K562 (cell line): ENCODE measurements at regions not wholly inside any gene's neighbourhood (a gene's known extent, or its start where the extent isn't known, plus 50 kb on each side); places are given as distances from the start of the nearest gene placed in this dataset.

Experiments
- ATAC-seq: fragments of 200-7000 bp; cut with Tn5 transposase; 3 replicates; pipeline ENCODE4 v1.9.1; 2020; ENCODE audit warnings: moderate library complexity
- BruUV-seq: library from RNA; stranded (reverse); fragments of 400-500 nt; replicated peaks from 2 replicates; lab custom pipeline; 2021; lab: Mats Ljungman, UMichigan
- CTCF ChIA-PET: fragments of 300-600 bp; formaldehyde crosslinking; extraction: SDS; loops from one replicate; lab custom pipeline; 2021; ENCODE audit warnings: low intra/inter-chr PET ratio; lab: Yijun Ruan, JAX
- POLR2A ChIA-PET: fragments of 300-600, 350-650 bp; sonication (Branson Sonifier 250); formaldehyde crosslinking; extraction: SDS; loops from one replicate; lab custom pipeline; 2021; ENCODE audit warnings: antibody characterized with exemption, inconsistent platforms; lab: Yijun Ruan, JAX
- DNase-seq, 4 experiments: peaks; one replicate each; pipeline versions ENCODE4 v3.0.0 to v3.0.0-alpha.2; 2011 to 2018; ENCODE audit warnings: low spot score in 3 of 4, mixed read lengths in 3 of 4; ENCODE audit errors: extremely low read depth in 1 of 4
- FAIRE-seq: peaks from 2 replicates; lab custom pipeline; 2011; peaks lifted over from hg19 to GRCh38; lab: Jason Lieb, UNC
- H2AFZ ChIP-seq: 2 replicates; pipeline ENCODE4 v1.6.0; 2011; ENCODE audit warnings: low read depth, low read length, control low read depth, inconsistent platforms
- H3K27ac ChIP-seq: fragments of 200-600 bp; 3 replicates; pipeline ENCODE4 v1.8.0; 2011; ENCODE audit warnings: low read depth, mild to moderate bottlenecking, control low read depth, inconsistent platforms, low read length, moderate library complexity, mixed read lengths; ENCODE audit errors: extremely low read depth
- H3K27me3 ChIP-seq, 2 experiments: fragments of 300-600 bp in 1 of 2; 2 replicates in 1 of 2; 3 replicates in 1 of 2; pipeline versions ENCODE4 v1.6.0 to v1.8.0; 2011; ENCODE audit warnings: inconsistent platforms in 2 of 2, low read length in 2 of 2, mild to moderate bottlenecking in 1 of 2, mixed read lengths in 1 of 2, moderate library complexity in 1 of 2; ENCODE audit not compliant: control insufficient read depth in 2 of 2, insufficient read depth in 2 of 2
- H3K36me3 ChIP-seq: fragments of 300-600 bp; 3 replicates; pipeline ENCODE4 v1.8.0; 2011; ENCODE audit warnings: mild to moderate bottlenecking, low read length, inconsistent platforms; ENCODE audit not compliant: control insufficient read depth, insufficient read depth
- H3K4me1 ChIP-seq, 2 experiments: fragments of 200-600 bp in 1 of 2; replicated peaks in 1 of 2; 2 replicates in 1 of 2; 3 replicates in 1 of 2; pipeline versions ENCODE4 v1.5.1 to v1.8.0; 2011; ENCODE audit warnings: inconsistent platforms in 2 of 2, low read length in 2 of 2, mild to moderate bottlenecking in 1 of 2, mixed read lengths in 1 of 2, moderate library complexity in 1 of 2; ENCODE audit not compliant: control insufficient read depth in 2 of 2, insufficient read depth in 2 of 2
- H3K4me2 ChIP-seq: 2 replicates; pipeline ENCODE4 v1.6.1; 2011; ENCODE audit warnings: low read length, control low read depth, inconsistent platforms, mixed read lengths; ENCODE audit not compliant: insufficient read depth
- H3K4me3 ChIP-seq: fragments of 200-600 bp; sonication (generic), shearing (Covaris generic); 2 replicates; pipeline ENCODE4 v1.5.1; 2016; ENCODE audit warnings: control low read depth, inconsistent platforms
- H3K79me2 ChIP-seq: fragments of 200-600 bp; 3 replicates; pipeline ENCODE4 v1.8.0; 2011; ENCODE audit warnings: low read length, inconsistent platforms; ENCODE audit not compliant: control insufficient read depth, insufficient read depth
- H3K9ac ChIP-seq, 2 experiments: 2 replicates each; pipeline versions ENCODE4 v1.6.0 to v1.6.1; 2011; ENCODE audit warnings: low read depth in 2 of 2, low read length in 2 of 2, control low read depth in 1 of 2, inconsistent platforms in 1 of 2, mild to moderate bottlenecking in 1 of 2, mixed read lengths in 1 of 2; ENCODE audit not compliant: insufficient read depth in 1 of 2
- H3K9me1 ChIP-seq: one replicate; pipeline ENCODE4 v1.6.0; 2011; ENCODE audit warnings: inconsistent platforms, mild to moderate bottlenecking, low read length, moderate library complexity; ENCODE audit not compliant: control insufficient read depth, insufficient read depth
- H3K9me3 ChIP-seq: replicated peaks from 2 replicates; pipeline ENCODE4 v1.5.1; 2011; ENCODE audit warnings: low read depth, low read length, inconsistent platforms; ENCODE audit not compliant: control insufficient read depth, insufficient read depth
- H4K20me1 ChIP-seq: replicated peaks from 2 replicates; pipeline ENCODE4 v1.6.1; 2011; ENCODE audit warnings: low read length, inconsistent platforms, mixed read lengths; ENCODE audit not compliant: control insufficient read depth, insufficient read depth
- CEBPG ChIP-seq, 3 experiments: fragments of 200-800 bp in 1 of 3; sonication (Bioruptor generic) in 1 of 3; sonication (generic) in 1 of 3; formaldehyde crosslinking in 1 of 3; IDR thresholded peaks in 2 of 3; conservative IDR thresholded peaks in 1 of 3; 2 replicates each; pipeline versions ENCODE4 v1.6.1 to v1.8.0; 2016 to 2022; ENCODE audit warnings: missing compliant biosample characterization in 2 of 3, missing genetic modification characterization in 2 of 3, mild to moderate bottlenecking in 1 of 3, missing genetic modification reagents in 1 of 3
- ZNF583 ChIP-seq: fragments of 250-450 bp; sonication (Bioruptor Pico); IDR thresholded peaks from 2 replicates; pipeline ENCODE4 v1.4.0; 2020
- ZNF639 ChIP-seq, 2 experiments: fragments of 200-800 bp in 1 of 2; sonication (Bioruptor generic) in 1 of 2; sonication (generic) in 1 of 2; formaldehyde crosslinking in 1 of 2; IDR thresholded peaks in 1 of 2; conservative IDR thresholded peaks in 1 of 2; 2 replicates each; pipeline versions ENCODE4 v1.5.0 to v1.6.1; 2016 to 2020; ENCODE audit warnings: missing compliant biosample characterization in 1 of 2, missing genetic modification characterization in 1 of 2, missing genetic modification reagents in 1 of 2
- ZZZ3 ChIP-seq: fragments of 450-650 bp; IDR thresholded peaks from 2 replicates; pipeline ENCODE4 v1.6.1; 2016; ENCODE audit warnings: antibody characterized with exemption, mild to moderate bottlenecking, moderate library complexity
- WGBS: fragments of 100-300 bp; shearing (Covaris generic); methylation state at CpG from one replicate; pipeline ENCODE4 v1.1.6; 2016; ENCODE audit warnings: low coverage, mixed read lengths; ENCODE audit not compliant: insufficient coverage; ENCODE audit errors: missing lambda C conversion rate; 5-methylcytosine and 5-hydroxymethylcytosine counted together
- in situ Hi-C: fragments of 300-500 bp; cut with MboI; formaldehyde crosslinking; loops from 4 replicates; pipeline ENCODE4 v1.15.0; 2018; ENCODE audit warnings: inconsistent platforms, mixed read lengths
- intact Hi-C: fragments of 100-400 bp; cut with micrococcal nuclease; formaldehyde crosslinking; loops from 2 replicates; pipeline ENCODE4 v1.14.2; 2022

GRCh38 chr18:59777636-59778035 lies 80.4 kb upstream of the CCBE1 start:
- H3K4me3 ChIP-seq: no peak overlapping the region
- in situ Hi-C loops: no loop called here
- H3K4me1 ChIP-seq: no peaks in the 10 kb centered on the region
- WGBS: 0% methylated on average over 4 of the region's 5 CpGs
- no peaks in the 10 kb centered on the region for H3K27me3 ChIP-seq
- FAIRE-seq (no peak), DNase-seq (no peak)
- no peak overlapping the region for H3K9ac ChIP-seq
- TF ChIP-seq ZNF639 (CRISPR knock-in tag; conservative IDR thresholded peaks at IDR 0.05 in 1 of 2, IDR thresholded peaks at IDR 0.05 in 1 of 2) (no peak), ZNF583 (CRISPR knock-in tag) (no peak), CEBPG (CRISPR knock-in tag; IDR thresholded peaks at IDR 0.05) (no peak), CEBPG (tag; conservative IDR thresholded peaks at IDR 0.05 in 1 of 2, IDR thresholded peaks at IDR 0.05 in 1 of 2) (peak in 1 of 2 experiments; percentile 50; a peak in 2 of 4 replicates), ZZZ3 (no peak)
- TF ChIP-seq, all 486 proteins: peak for 1
- CTCF ChIA-PET: no interaction called here
- Histone ChIP-seq H3K79me2 (no peaks in the 10 kb centered on the region), H4K20me1 (no peaks in the 10 kb centered on the region), H3K4me2 (no peak overlapping the region), H3K9me1 (no peaks in the 10 kb centered on the region), H3K36me3 (no peaks in the 10 kb centered on the region), H3K9me3 (no peaks in the 10 kb centered on the region), H3K27ac (no peak overlapping the region), H2AFZ (no peak overlapping the region)
- intact Hi-C loops: no loop called here
- no peak for ATAC-seq
- POLR2A ChIA-PET: no interaction called here
- no TSS peak for BruUV-seq
